Activated CD8-positive, alpha-beta memory T cell treated with anti-CD3 and anti-CD28 coated beads, Interleukin-2, amount 50 U/mL, for 1 hour (primary cell): ENCODE measurements at regions not wholly inside any gene's neighbourhood (a gene's known extent, or its start where the extent isn't known, plus 50 kb on each side); places are given as distances from the start of the nearest gene placed in this dataset.
"Not testable (repeated sequence)": the region's sequence is repeated elsewhere in the genome, so short reads cannot be mapped to it uniquely, and the experiment has no call there.

Source experiments
- DNase-seq: peaks from one replicate; pipeline ENCODE4 v3.0.0-alpha.2; 2020; ENCODE audit errors: extremely low read depth

DNA sequence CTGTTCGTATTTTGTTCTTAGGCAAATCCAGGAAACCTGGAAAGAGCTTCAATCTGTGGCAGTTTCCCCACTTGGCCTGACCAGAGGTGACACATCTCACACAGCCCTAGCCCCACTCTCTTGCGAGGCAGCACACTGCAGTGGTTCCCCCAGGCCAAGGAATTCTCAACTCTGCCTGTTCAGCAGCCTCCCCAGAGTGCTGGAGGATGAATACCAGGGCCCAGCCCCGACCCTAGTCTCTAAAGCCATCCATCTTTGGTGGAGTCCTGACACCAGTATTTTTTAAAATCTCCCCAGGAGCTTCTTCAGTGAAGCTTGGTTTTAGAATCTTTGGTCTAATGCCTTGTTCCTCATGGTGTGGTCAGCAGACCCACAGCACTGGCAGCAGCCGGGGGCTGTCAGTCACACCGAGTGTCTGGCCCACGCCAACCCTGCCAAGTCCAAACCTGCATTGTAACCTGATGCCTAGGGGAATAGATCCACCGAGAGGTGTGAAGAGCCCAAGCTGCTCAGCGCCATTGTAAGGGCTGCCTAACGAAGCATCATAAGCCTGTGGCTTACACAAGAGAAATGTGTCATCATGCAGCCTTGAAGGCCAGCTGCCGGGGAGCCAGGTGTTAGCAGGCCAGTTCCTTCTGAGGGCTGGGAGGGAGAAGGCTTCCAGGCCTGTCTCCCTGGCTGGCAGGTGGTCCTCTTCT lies 428.7 kb upstream of the ID2 start:
- no peak for DNase-seq

DNA sequence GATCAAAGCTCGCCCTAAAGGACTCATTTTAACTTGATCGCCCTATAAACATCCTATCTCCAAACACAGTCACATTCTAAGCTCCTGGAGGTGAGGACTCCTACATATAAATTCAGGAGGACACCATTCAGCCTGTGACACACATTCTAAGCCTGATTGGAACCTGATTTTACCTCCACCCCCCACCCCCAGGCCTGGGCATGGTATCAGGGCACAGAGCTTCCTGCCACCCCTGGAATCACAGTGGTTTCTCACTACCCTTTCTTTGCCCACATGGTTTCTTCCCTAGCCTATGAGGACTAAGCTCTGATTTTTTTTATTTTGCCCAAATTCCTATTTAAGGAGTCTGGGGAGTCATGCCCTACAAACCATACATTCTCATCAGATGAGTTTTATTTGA lies 428.1 kb upstream of the ID2 start:
- DNase-seq: no peak

DNA sequence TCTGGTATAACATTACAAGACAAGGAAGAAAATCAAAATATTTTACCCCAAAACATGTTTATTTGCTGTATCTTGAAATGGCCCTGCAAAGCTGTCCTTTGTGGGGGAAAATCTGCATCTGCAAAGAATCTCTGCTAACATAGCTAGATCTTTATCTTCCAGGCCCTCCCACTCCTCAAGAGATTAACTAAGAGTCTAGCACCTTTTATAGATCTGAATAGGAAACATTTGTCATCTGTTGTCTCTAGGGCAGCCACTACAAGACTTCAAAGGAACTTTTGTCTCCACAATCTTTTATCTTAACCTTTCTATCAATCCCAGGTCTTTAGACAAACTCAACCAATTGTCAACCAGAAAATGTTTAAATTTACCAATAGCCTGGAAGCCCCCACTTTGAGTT lies 427.6 kb upstream of the ID2 start:
- DNase-seq: not testable (repeated sequence)

DNA sequence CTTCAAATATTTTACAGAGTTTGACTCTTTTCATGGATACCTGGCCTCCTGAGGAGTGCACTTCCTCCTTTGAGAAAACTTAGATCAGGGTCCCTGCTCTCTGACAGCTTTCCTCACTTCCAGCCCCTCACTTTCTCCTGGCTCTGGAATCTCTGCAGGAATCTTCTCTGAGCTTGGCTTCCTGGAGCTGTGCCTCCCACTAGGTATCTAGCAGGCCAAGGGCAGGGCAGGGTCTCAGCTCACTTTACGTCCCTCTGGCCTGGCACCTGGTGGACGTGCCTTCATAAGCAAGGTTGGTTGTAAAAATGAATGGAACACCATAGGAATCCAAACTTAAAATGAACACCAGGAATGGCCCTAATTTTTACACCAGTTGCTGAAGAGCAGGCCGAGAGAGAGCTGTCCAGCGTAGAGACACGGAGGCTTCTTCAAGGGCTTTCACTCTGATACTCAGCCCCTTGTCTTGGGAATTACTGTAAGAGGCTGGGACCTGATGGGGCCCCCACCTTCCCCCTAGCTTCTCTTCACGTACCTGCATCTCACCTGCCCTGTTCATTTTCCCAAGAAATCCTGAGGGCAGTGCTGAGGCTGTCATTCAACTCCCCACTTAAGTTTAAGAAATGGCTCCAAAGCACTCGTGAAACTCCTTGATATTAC lies 426.9 kb upstream of the ID2 start:
- DNase-seq: no peak

DNA sequence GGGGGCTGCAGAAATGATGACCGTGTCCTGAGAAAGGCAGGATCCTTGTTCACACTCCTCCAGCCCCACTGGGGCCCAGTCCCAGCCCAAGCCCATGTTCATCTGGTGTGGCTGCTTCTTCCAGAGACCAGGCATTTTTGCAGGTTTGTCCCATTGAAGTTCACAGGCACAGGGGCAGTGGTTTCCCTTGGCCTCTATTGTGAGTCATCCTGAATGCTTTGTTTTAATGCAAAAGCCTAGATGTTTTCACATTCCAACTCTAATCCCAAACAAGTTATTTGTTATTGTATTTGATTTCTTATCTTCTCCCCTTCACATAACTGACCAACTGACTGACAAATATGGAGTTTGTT lies 426.4 kb upstream of the ID2 start:
- DNase-seq: no peak

DNA sequence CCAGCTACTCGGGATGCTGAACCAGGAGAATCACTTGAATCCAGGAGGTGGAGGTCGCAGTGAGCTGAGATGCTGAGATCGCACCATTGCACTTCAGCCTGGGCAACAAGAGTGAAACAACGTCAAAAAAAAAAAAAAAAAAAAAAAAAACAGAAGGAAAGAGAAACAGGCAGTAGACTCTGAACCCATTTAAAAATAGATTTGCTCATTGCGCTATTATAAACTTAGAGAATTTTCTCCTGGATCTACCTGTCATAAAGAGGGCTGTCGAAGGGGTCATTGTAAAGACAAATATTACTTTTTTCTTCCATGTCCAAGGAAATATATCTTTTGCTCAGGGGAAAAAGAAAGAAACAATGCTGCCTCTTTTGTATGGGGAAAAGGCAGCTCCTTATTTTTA lies 425.0 kb upstream of the ID2 start:
- DNase-seq: no peak

DNA sequence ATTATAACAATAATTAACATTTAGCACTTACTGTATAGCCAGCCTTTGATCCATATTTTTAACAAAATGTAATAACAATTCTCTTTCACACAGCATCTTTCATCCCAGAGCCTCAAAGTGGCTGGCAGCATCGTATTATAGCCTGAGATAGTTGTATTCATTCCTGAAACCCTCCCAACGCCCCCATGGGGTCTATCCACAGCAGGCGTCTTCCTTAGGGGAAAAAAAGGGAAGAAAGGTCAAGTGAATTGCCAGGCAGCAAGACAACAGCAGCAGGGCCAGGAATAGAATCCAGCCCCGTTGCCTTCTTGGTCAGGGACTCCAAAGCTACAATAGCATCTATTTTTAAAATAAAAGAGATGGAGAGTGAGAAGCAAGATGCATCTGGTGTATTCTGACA lies 424.4 kb upstream of the ID2 start:
- no peak for DNase-seq

DNA sequence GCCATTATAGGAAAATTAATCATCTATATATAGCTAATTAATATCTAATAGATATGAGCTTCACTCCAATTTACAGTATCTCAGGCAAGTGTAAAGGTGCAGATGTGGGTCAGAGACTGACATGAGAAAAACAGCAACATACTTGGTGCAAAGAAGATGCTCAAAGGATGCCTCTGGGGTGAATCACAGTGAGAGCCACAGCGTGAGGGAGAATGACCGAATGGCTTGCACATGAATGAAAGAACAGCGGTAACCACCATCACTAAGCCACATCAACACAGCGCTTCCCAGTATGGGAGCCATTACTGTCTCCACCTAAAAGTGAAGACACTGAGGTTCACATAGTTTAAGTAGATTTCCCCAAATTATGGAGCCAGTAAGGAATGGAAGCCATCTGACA lies 423.4 kb upstream of the ID2 start:
- no peak for DNase-seq

DNA sequence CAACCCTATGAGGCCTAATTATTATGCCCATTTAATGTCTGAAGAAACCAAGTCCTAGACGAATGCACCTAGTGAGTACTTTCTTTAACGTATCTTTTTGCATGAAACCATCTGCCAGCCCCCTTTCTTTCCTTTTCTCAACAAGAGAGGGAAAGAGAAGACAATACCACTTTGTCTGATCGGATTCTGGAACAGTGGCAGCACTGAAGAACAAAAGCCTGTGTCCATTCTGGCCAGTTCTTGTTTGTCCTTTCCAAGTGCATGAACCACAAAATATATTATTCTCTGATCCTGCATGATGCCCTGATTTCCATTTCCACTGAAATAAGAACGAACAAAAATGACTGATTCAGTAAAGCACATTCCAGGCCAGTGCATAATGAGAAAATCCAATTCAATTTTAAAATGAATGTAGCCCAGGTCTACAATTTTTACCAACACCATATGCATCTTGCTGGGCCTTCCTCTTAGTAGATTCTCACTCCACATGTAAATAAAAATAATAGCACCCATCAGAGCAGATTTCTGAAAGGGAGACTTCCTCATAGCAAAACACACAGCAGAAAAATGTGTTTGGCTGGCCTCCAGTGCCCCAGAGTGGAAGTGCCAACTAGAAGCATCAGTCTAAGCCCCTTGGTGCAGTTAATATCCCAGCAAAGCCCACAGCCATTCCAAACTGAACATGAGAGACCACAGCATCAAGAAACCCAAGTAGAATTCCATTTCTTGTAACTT lies 422.6 kb upstream of the ID2 start:
- no peak for DNase-seq

DNA sequence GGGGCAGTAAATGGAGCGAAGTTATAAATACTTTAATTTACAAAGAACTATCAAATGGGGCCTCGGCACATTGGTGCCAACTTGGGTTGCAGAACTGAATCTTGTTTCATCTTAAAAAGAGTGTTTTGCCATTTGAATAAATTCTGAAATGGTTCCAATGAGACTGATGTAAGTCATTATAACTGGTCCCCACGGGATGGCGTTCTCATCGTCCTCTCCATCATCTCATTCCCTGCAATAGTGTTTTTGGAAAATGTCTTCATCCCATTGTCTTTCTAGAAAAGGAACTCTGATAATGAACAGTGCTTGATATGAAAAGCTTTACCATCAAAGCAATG lies 422.0 kb upstream of the ID2 start:
- DNase-seq: no peak

DNA sequence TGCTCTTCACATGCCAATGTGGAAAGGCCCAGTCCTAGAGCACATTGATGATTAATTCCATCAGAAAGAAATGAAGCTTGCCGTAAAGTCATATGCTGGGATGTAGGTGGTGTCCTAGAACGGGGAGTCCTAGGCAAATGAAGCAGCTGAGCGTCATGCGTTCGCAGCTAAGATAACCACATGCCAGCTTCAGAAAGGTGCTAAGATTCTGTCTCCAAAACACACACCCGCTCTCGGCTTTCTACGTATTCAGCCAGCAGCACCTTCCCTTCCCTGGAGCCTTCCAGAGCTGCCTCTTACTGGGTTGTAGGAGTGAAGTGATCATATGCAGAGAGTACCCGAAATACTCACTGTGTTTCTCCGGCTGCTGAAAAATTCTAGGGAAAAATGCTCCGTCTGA lies 421.6 kb upstream of the ID2 start:
- DNase-seq: no peak

DNA sequence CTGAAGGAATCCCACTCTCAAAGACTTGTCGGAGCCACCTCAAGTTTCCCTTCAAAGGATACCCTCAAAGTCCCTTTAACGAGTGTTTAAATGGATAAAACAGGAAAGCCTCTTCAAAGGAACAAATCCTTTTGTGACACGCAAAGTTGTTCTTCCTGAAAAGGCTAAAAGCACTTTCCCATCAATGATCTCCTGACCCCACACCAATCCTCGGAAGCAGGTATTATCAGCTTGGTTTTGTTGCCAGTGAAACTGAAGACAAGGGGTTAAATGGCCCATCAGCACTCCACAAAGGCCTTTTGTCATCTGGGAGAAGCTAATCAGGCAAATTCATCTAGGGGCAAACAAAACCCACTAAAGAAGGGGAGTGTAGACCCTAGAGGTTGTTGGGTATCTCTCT lies 418.0 kb upstream of the ID2 start:
- DNase-seq: no peak

DNA sequence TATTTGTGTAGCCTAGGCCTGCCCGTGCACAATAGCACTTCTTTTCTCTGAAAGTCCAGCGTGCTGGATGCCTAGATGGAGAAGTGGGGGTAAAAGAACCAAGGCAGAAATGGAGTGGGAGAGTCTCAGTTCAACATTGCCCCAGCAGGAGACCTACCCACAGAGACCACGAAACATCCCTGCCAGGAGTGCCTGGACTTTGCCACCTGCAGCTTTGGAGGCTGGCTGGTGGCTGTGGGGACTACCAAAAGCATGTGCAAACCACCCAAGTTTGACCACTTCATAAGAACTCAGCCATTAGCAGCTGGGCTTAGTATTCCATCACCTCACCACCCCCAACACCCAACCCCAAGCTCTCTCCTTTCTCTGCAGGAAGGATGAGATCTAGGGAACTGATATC lies 416.9 kb upstream of the ID2 start:
- DNase-seq: no peak

DNA sequence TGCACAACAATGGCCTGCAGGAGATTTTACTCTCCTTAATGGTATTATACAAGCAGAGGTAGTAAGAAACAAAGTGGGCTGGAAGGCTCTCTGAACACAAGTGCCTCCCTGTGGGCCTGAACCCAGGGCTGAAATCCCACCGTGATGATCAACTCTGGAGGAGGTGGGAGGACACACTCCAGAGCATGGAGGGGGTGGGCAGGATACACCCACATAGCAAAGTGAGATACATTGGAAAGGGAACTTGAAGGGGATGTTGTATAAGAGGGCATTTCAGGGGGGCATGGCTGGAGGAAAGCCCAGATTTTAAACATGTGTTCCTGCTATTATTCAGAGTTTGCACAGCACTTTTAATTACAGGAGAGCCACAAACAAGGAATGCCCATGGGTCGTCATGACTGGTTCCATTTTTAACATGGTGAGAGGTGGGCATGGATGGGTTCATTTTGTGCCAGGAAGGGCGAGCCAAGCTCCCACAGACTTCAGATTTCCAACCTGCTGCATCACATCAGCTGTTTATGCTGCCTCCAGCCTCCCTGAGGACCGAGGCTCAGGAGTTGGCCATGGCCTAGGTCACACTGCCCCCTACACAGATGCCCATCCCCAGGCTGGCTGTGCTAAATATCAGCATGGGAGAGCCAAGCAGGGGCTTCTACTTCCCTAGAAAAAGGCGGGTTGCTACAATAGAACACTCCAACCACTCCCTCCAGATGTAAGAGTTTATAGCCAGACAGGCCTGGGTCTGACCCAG lies 416.2 kb upstream of the ID2 start:
- no peak for DNase-seq

DNA sequence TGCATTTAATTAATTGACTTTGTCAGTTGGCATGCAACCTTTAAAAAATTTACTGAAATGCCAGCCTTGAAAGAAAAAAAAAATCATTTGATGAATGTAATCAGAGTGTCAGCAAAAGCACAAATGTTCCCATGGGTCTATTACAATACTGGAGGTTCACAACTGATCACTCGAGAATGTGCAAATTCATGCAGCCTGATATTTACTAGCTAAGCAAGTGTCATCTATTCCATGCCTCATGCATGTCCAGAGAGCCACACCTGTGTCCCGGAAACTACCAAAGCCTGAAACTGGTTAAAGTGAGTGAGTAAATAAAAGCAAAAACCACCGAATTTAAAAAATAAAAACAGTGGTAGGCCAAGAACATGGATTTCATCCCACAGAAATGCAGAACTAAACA lies 415.3 kb upstream of the ID2 start:
- no peak for DNase-seq

DNA sequence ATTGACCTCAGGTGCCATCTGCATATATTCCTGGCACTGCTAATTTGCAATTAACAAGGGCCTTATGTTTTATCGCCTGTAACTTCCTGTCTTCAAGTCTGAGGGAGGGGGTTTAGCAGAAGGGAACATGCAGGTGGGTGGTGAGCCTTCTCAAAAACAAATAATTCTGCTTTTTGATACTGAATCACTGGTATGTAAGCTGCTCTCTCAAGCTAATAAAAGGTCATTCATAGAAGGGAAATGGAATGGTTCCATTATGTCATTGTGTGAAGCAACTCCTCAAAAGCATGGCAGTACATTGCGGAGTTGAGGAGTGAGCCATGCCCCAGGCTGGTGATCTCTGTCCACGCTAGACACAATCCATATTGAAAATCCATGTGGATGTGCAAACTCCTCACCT lies 414.8 kb upstream of the ID2 start:
- DNase-seq: no peak

DNA sequence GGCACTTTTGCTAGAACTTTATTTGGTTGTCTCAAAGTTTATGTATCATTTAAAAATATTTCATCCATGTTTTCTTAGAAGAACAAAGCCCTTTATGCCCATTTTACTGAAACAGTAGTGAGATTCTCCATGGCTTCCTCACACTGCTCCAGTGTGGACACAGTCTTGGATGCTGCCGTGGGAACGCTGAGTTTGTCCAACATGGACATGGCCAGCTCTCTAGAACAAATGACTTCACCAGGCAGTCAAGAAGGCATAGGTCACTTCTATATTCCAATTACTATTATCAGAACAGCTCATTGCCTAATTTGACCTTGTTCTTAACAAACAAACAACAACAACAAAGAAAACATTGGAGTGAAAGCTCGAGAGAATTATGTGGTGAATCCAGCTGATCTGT lies 414.1 kb upstream of the ID2 start:
- no peak for DNase-seq

DNA sequence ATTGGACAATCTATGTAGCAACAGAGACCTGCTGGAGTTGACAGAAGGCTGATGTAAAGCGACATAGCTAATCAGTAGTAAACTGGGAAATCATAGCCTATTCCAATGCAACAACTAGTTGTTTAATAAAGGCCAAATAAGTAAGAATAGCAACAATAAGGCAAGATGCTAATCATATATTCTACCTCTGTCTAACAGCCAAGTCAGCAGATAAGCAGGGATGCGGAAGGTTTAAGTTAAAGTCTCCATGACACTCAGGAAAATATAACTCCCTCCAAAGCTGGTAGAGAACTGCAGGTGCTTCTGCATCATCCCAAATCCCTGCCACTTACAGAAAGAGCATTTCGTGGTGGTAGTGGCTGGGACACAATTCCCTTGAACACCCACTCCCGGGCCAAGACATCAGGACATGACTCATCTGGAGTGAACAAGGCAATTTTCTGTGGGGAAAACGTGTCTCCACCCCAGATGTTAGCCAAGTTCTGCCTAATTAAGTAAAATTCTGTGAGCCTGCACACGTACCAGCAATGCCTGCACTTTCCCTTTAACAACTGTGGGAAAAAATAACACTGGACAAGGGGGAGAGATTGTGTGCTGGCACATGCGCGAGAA lies 413.6 kb upstream of the ID2 start:
- no peak for DNase-seq

DNA sequence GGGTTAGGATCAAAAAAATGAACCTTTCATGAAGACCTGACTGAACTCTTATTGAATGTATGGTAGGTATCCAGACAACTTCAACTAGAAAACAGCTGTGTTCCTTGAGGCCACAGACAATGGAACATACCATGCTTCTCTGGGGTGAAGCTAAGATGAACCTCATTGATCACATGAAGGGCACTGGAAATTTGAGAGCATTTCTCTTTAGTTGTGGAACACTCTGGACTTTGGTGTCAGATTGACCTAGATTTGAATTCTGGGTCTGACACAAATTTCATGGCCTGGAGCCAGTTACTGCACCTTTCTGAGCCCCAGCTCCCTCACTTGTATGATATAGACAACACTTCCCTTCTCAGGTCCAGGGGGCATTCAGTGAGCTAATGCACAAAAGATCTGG lies 411.2 kb upstream of the ID2 start:
- no peak for DNase-seq

DNA sequence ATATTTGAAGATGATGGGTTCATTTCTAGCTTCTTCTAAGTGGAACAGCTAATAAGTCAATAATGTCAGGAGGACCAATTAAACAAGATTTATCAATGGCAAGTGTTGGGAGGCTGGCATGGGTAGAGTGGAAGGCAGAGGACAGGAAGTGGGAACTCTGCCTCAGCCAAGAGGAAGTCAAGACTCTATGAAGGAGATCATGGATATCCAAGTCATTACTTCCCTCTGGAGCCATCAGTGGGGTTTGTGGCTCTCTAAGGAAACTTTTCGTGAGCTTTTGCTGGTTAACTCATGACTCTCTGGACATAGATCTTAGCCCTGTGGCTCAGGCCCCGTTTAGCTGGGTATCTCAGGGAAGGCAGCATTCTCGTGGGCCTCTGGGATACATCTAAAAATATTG lies 410.4 kb upstream of the ID2 start:
- no peak for DNase-seq

DNA sequence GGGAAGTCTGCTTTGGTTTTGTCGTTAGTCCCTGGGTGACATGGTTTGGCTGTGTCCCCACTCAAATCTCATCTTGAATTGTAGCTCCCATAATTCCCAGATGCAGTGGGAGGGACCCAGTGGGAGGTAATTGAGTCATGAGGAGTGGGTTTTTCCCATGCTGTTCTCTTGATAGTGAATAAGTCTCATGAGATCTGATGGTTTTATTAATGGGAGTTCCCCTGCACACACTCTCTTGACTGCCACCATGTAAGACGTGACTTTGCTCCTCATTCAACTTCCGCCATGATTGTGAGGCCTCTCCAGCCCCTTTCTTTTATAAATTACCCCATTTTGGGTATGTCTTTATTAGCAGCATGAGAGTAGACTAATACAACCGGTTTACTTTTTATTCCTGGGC lies 405.8 kb upstream of the ID2 start:
- no peak for DNase-seq

DNA sequence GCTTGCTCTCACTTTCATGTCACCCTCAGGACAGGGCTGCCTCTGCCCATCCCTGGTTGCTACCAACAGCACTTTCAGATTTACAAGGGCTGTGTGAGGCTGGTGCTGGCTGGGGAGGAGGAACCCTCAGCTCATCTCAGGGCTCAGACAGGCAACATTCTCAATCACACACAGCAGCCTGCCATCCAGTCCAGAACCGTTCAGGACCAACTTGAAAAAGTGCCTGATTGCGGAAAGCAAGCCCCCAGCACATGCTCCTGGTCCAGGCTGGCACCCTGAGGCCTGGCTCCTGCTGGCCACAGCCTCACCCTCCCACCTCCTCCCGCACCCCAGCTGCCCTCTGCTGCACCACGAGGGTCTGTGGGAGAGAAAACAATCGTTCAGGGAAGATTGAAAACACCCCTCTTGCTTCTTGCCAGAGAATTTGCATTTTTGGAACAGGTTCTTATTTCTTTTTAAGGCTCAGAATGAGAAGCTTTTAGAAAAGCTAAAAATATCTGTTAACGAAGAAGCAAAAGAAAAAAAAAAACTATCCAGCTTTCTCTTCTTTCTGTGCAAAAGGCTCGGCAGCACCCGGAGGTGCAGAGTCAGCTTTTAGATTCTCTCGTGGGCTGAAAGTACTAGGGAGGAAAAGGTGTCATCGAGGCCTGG lies 403.8 kb upstream of the ID2 start:
- DNase-seq: no peak
